HG02981 (cell line): ENCODE measurements at regions not wholly inside any gene's neighbourhood (a gene's known extent, or its start where the extent isn't known, plus 50 kb on each side); places are given as distances from the start of the nearest gene placed in this dataset.
"Not testable (repeated sequence)": the region's sequence is repeated elsewhere in the genome, so short reads cannot be mapped to it uniquely, and the experiment has no call there.

Experiments used
- ATAC-seq: cut with Tn5 transposase; IDR thresholded peaks from one replicate; pipeline ENCODE4 v1.9.1; 2021; ENCODE audit warnings: mild to moderate bottlenecking, moderate library complexity; ENCODE audit not compliant: unreplicated experiment

GRCh38 chr7:76971201-76971600 is 61.0 kb downstream of the SPDYE17 start:
- ATAC-seq: not testable (repeated sequence)

GRCh38 chr7:76969892-76970291 is 62.3 kb downstream of the SPDYE17 start:
- ATAC-seq: not testable (repeated sequence)

GRCh38 chr7:76965731-76966548 is 66.2 kb downstream of the SPDYE17 start:
- ATAC-seq: not testable (repeated sequence)

- not testable (repeated sequence) for ATAC-seq
These were observed 68.1 kb downstream of the SPDYE17 start for GRCh38 chr7:76964050-76964449.

- ATAC-seq: not testable (repeated sequence)
These were observed 69.1 kb downstream of the SPDYE17 start for GRCh38 chr7:76963061-76963460.

- ATAC-seq: not testable (repeated sequence)
These were observed 71.7 kb downstream of the SPDYE17 start for GRCh38 chr7:76960400-76960986.

- peak; percentile 99 for ATAC-seq
These were observed 72.4 kb downstream of the SPDYE17 start for GRCh38 chr7:76959573-76960399.

- ATAC-seq: not testable (repeated sequence)
These were observed 75.6 kb downstream of the SPDYE17 start for GRCh38 chr7:76956531-76956930.

GRCh38 chr7:76955124-76955523 is 77.0 kb downstream of the SPDYE17 start:
- not testable (repeated sequence) for ATAC-seq

GRCh38 chr7:76944603-76945002 is 87.6 kb downstream of the SPDYE17 start:
- ATAC-seq: peak; percentile 73

- ATAC-seq: peak; percentile 41
These were observed 90.1 kb downstream of the SPDYE17 start for GRCh38 chr7:76941809-76942765.

- not testable (repeated sequence) for ATAC-seq
These were observed 94.4 kb downstream of the SPDYE17 start for GRCh38 chr7:76937781-76938180.

GRCh38 chr7:76937330-76937729 is 94.8 kb downstream of the SPDYE17 start:
- ATAC-seq: not testable (repeated sequence)

- ATAC-seq: not testable (repeated sequence)
These were observed 95.8 kb downstream of the SPDYE17 start for GRCh38 chr7:76936346-76936745.

GRCh38 chr7:76934711-76935110 is 97.5 kb downstream of the SPDYE17 start:
- ATAC-seq: not testable (repeated sequence)

GRCh38 chr7:76932957-76933356 is 99.2 kb downstream of the SPDYE17 start:
- ATAC-seq: peak; percentile 81

GRCh38 chr7:76931441-76931840 is 100.7 kb downstream of the SPDYE17 start:
- not testable (repeated sequence) for ATAC-seq

- not testable (repeated sequence) for ATAC-seq
These were observed 101.7 kb downstream of the SPDYE17 start for GRCh38 chr7:76930416-76930815.

GRCh38 chr7:76928751-76929150 is 103.4 kb downstream of the SPDYE17 start:
- ATAC-seq: not testable (repeated sequence)

GRCh38 chr7:76927741-76928393 is 104.3 kb downstream of the SPDYE17 start:
- not testable (repeated sequence) for ATAC-seq
